ENCODE measurements at regions not wholly inside any gene's neighbourhood (a gene's known extent, or its start where the extent isn't known, plus 50 kb on each side); places are given as distances from the start of the nearest gene placed in this dataset.

GRCh38 chr18:73626221-73626620, 521.4 kb downstream of the FBXO15 start:
- no peaks in the 10 kb centered on the region for H3K36me3 ChIP-seq (ENCODE audit: insufficient read depth, low read length, poor library complexity, severe bottlenecking)
- H3K27me3 ChIP-seq (replicated peaks; ENCODE audit: insufficient read depth, low read depth, low read length, poor library complexity): no peaks in the 10 kb centered on the region
- ChIA-PET POLR2A (ENCODE audit: low non-redundant PET) (no interaction called here), CTCF (no interaction called here)
- no peak overlapping the region for H3K4me3 ChIP-seq (ENCODE audit: low read depth, low read length, poor library complexity, severe bottlenecking)
- BruUV-seq (replicated peaks): no TSS peak
- intact Hi-C loops (cut with micrococcal nuclease; ENCODE audit: unreplicated experiment): no loop called here
- H3K9me3 ChIP-seq (ENCODE audit: low read depth, low read length, poor library complexity, severe bottlenecking): no peaks in the 10 kb centered on the region
- no peak for DNase-seq (ENCODE audit: low spot score)
- no peak overlapping the region for H3K27ac ChIP-seq (ENCODE audit: low read depth, low read length, poor library complexity, severe bottlenecking)
- TF ChIP-seq, protein P1, sequence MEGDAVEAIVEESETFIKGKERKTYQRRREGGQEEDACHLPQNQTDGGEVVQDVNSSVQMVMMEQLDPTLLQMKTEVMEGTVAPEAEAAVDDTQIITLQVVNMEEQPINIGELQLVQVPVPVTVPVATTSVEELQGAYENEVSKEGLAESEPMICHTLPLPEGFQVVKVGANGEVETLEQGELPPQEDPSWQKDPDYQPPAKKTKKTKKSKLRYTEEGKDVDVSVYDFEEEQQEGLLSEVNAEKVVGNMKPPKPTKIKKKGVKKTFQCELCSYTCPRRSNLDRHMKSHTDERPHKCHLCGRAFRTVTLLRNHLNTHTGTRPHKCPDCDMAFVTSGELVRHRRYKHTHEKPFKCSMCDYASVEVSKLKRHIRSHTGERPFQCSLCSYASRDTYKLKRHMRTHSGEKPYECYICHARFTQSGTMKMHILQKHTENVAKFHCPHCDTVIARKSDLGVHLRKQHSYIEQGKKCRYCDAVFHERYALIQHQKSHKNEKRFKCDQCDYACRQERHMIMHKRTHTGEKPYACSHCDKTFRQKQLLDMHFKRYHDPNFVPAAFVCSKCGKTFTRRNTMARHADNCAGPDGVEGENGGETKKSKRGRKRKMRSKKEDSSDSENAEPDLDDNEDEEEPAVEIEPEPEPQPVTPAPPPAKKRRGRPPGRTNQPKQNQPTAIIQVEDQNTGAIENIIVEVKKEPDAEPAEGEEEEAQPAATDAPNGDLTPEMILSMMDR (conservative IDR thresholded peaks at IDR 0.05; ENCODE audit: low read depth, low read length): no peak
- TF ChIP-seq EZH2 (IDR thresholded peaks at IDR 0.05; ENCODE audit: borderline replicate concordance, low read depth, low read length, poor library complexity, severe bottlenecking): no peak
- no peaks in the 10 kb centered on the region for H3K4me1 ChIP-seq (ENCODE audit: insufficient read depth, low read length, poor library complexity, severe bottlenecking)

DNA sequence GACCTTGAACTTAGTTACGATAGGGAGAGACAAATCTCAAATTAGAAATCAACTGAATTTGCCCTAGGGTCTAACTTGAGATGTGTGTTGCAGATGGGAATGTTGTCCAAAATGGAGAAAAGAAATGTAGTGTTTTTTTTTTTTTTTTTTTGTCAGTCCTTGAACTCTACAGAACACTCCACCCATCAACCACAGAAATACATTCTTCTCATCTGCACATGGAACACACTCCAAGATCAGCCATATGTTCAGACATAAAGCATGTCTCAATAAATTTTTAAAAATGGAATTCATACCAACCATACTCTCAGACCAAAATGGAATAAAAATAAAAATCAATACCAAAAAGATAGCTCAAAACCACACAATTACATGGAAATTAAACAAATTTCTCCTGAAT, 526.5 kb downstream of the FBXO15 start:
- BruUV-seq (replicated peaks): no TSS peak
- Histone ChIP-seq H3K27me3 (replicated peaks; ENCODE audit: insufficient read depth, low read depth, low read length, poor library complexity) (no peaks in the 10 kb centered on the region), H3K27ac (ENCODE audit: low read depth, low read length, poor library complexity, severe bottlenecking) (no peak overlapping the region), H3K9me3 (ENCODE audit: low read depth, low read length, poor library complexity, severe bottlenecking) (no peaks in the 10 kb centered on the region), H3K4me3 (ENCODE audit: low read depth, low read length, poor library complexity, severe bottlenecking) (no peak overlapping the region), H3K36me3 (ENCODE audit: insufficient read depth, low read length, poor library complexity, severe bottlenecking) (no peaks in the 10 kb centered on the region), H3K4me1 (ENCODE audit: insufficient read depth, low read length, poor library complexity, severe bottlenecking) (no peaks in the 10 kb centered on the region)
- no peak for DNase-seq (ENCODE audit: low spot score)
- intact Hi-C loops (cut with micrococcal nuclease; ENCODE audit: unreplicated experiment): no loop called here
- TF ChIP-seq, protein P1 (conservative IDR thresholded peaks at IDR 0.05; ENCODE audit: low read depth, low read length): no peak
- TF ChIP-seq EZH2 (IDR thresholded peaks at IDR 0.05; ENCODE audit: borderline replicate concordance, low read depth, low read length, poor library complexity, severe bottlenecking): no peak
- ChIA-PET POLR2A (ENCODE audit: low non-redundant PET) (no interaction called here), CTCF (no interaction called here)

DNA sequence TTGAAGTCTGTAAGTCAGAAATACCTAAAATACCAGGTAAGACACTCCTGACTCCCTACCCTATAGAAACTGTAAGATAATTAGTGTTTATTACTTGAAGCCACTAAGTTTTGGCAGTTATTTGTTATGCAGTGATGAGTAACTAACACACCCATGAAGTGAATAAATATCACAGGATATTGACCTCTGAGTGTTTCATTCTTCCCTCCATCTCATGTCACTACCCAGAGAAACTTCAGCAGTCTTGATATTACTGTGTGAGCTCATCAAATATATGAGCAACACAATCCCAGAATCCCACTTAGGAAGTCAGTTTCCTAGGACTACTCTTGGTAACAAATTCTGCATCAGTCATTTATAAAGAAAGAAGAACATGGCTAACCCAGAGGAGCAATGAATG, 529.7 kb downstream of the FBXO15 start:
- H3K4me3 ChIP-seq (ENCODE audit: low read depth, low read length, poor library complexity, severe bottlenecking): no peak overlapping the region
- ChIA-PET POLR2A (ENCODE audit: low non-redundant PET) (no interaction called here), CTCF (no interaction called here)
- intact Hi-C loops (cut with micrococcal nuclease; ENCODE audit: unreplicated experiment): no loop called here
- H3K4me1 ChIP-seq (ENCODE audit: insufficient read depth, low read length, poor library complexity, severe bottlenecking): no peaks in the 10 kb centered on the region
- no peak overlapping the region for H3K27ac ChIP-seq (ENCODE audit: low read depth, low read length, poor library complexity, severe bottlenecking)
- H3K9me3 ChIP-seq (ENCODE audit: low read depth, low read length, poor library complexity, severe bottlenecking): no peaks in the 10 kb centered on the region
- no peak for DNase-seq (ENCODE audit: low spot score)
- H3K36me3 ChIP-seq (ENCODE audit: insufficient read depth, low read length, poor library complexity, severe bottlenecking): no peaks in the 10 kb centered on the region
- BruUV-seq (replicated peaks): no TSS peak
- TF ChIP-seq, protein P1 (conservative IDR thresholded peaks at IDR 0.05; ENCODE audit: low read depth, low read length): no peak
- TF ChIP-seq EZH2 (IDR thresholded peaks at IDR 0.05; ENCODE audit: borderline replicate concordance, low read depth, low read length, poor library complexity, severe bottlenecking): no peak
- no peaks in the 10 kb centered on the region for H3K27me3 ChIP-seq (replicated peaks; ENCODE audit: insufficient read depth, low read depth, low read length, poor library complexity)

All from A673 (cell line).